ENCODE measurements at regions not wholly inside any gene's neighbourhood (a gene's known extent, or its start where the extent isn't known, plus 50 kb on each side); places are given as distances from the start of the nearest gene placed in this dataset.

DNA sequence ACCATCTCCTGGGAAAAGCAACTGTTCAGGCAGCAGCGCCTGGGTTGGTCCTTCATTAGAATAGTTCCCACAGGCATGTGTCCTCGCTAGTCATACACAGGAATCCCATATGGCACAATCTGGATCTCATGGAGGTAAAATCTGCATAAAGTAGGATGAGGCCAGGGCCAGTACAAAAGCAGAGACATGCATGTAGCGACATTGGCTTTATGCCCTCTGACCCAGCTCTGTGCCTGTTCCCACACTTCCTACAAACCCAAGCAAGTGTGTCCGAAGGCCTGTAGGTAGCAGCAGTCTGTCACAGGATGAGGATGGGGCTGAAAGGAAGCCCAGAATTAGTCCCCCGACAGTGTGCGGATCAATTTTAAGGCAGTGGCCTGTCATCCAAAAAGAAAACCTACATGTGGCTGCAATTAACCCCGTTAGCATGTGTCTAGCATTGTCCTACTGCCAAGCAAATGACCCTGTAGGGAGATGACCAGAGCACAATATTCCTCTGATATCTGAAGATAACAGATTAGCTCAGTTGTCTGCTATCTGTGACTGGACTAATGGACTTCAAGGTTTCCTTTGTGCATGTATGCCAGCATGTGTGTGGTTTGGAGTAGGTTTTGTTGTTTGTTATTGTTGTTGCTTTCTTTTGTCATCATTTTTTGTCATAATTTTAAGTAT, 178.8 kb downstream of the TMEM161B start (continued):
- TF ChIP-seq HOXB5 (CRISPR knock-in tag; IDR thresholded peaks at IDR 0.05) (no peak), FOXS1 (CRISPR knock-in tag; IDR thresholded peaks at IDR 0.05) (no peak), CBX2 (IDR thresholded peaks at IDR 0.05; ENCODE audit: borderline replicate concordance, low read depth) (no peak), MAFK (IDR thresholded peaks at IDR 0.05; ENCODE audit: partially characterized antibody) (no peak), HOXB13 (CRISPR knock-in tag; IDR thresholded peaks at IDR 0.05; ENCODE audit: low read depth) (no peak)
- TF ChIP-seq, protein P1, sequence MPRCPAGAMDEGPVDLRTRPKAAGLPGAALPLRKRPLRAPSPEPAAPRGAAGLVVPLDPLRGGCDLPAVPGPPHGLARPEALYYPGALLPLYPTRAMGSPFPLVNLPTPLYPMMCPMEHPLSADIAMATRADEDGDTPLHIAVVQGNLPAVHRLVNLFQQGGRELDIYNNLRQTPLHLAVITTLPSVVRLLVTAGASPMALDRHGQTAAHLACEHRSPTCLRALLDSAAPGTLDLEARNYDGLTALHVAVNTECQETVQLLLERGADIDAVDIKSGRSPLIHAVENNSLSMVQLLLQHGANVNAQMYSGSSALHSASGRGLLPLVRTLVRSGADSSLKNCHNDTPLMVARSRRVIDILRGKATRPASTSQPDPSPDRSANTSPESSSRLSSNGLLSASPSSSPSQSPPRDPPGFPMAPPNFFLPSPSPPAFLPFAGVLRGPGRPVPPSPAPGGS (IDR thresholded peaks at IDR 0.05), result no peak
- TF ChIP-seq, protein P2, sequence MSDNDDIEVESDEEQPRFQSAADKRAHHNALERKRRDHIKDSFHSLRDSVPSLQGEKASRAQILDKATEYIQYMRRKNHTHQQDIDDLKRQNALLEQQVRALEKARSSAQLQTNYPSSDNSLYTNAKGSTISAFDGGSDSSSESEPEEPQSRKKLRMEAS (IDR thresholded peaks at IDR 0.05), result no peak

DNA sequence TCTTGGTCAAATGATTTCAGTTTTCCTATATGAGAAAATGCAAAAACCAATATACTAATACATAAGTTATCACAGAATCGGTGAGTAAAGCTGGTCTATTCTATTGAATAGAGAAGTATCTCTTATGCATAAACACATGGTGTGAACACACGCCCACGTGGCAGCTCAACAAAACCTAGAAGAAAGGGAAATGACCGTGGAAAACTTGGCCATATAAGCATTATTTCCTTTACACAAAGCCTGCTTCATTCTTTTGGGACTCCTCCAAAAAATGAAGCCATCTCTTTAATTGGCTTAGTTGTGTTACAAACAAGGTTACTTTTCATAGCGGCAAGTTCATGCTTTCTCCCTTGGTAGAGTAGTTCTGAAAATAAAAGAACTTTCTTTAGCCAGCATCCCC, 183.2 kb downstream of the TMEM161B start:
- WGBS (ENCODE audit: missing lambda C conversion rate), result 20% methylated on average over 5 of the region's 5 CpGs
- Histone ChIP-seq H3K4me3 (no peak overlapping the region), H3K27ac (no peak overlapping the region), H3K4me2 (no peak overlapping the region), H3K9me3 (no peaks in the 10 kb centered on the region), H3K4me1 (no peaks in the 10 kb centered on the region)
- FAIRE-seq, result no peak
- no peak for DNase-seq (ENCODE audit: low read depth in 1 of 2, low spot score in 1 of 2)
- no peak for ATAC-seq
- ChIA-PET POLR2A (no interaction called here), CTCF (no interaction called here)
- no peak for TF ChIP-seq NPAS2 (CRISPR knock-in tag; IDR thresholded peaks at IDR 0.05; ENCODE audit: borderline replicate concordance)
- TF ChIP-seq NFE2L2 (conservative IDR thresholded peaks at IDR 0.05; ENCODE audit: low read length), result no peak
- TF ChIP-seq JUNB (IDR thresholded peaks at IDR 0.05), result no peak
- TF ChIP-seq BHLHE40 (IDR thresholded peaks at IDR 0.05; ENCODE audit: low read depth, low read length), result no peak
- TF ChIP-seq HOXB5 (CRISPR knock-in tag; IDR thresholded peaks at IDR 0.05), result no peak
- TF ChIP-seq TP53 (CRISPR knock-in tag; IDR thresholded peaks at IDR 0.05), result no peak
- no peak for TF ChIP-seq ZFP36 (IDR thresholded peaks at IDR 0.05; ENCODE audit: borderline replicate concordance, partially characterized antibody)
- no peak for TF ChIP-seq RARB (CRISPR knock-in tag; IDR thresholded peaks at IDR 0.05)
- TF ChIP-seq, protein P2 (IDR thresholded peaks at IDR 0.05), result no peak

DNA sequence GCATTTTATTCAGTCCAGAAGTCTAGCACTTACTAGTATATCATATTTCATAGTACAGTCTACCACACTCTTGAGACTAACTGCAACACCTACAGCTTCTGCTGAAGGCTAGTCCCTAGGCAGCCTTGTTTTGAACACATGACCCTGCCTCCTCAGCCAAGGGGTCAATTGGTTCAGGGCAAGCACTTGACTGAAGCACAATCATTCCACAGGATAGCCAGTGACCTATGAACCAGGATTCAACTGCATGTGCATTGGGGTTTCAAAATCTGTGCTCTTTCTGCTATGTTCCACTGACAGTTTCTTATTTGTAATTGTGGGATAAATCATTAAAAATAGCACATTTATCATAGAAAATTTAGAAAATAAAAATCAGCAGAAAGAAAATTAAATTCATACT, 186.8 kb downstream of the TMEM161B start:
- TF ChIP-seq TP53 (CRISPR knock-in tag; IDR thresholded peaks at IDR 0.05), result no peak
- TF ChIP-seq HDAC2 (IDR thresholded peaks at IDR 0.05), result no peak
- no peak for TF ChIP-seq HOXA7 (CRISPR knock-in tag; IDR thresholded peaks at IDR 0.05)
- no peak for TF ChIP-seq HOXB5 (CRISPR knock-in tag; IDR thresholded peaks at IDR 0.05)
- TF ChIP-seq, protein P3, sequence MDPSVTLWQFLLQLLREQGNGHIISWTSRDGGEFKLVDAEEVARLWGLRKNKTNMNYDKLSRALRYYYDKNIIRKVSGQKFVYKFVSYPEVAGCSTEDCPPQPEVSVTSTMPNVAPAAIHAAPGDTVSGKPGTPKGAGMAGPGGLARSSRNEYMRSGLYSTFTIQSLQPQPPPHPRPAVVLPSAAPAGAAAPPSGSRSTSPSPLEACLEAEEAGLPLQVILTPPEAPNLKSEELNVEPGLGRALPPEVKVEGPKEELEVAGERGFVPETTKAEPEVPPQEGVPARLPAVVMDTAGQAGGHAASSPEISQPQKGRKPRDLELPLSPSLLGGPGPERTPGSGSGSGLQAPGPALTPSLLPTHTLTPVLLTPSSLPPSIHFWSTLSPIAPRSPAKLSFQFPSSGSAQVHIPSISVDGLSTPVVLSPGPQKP (IDR thresholded peaks at IDR 0.05; ENCODE audit: low read depth, low read length), result no peak
- TF ChIP-seq, protein P2 (IDR thresholded peaks at IDR 0.05), result no peak
- no peak for TF ChIP-seq POLR2AphosphoS2 (conservative IDR thresholded peaks at IDR 0.05; ENCODE audit: low read length)
- no peak overlapping the region for H3K4me3 ChIP-seq
- H3K4me1 ChIP-seq, result no peaks in the 10 kb centered on the region
- no peak overlapping the region for H3K27ac ChIP-seq
- CTCF ChIA-PET, result no interaction called here
- DNase-seq (ENCODE audit: low read depth in 1 of 2, low spot score in 1 of 2) (no peak), ATAC-seq (no peak), FAIRE-seq (no peak)
- no peak overlapping the region for H3K4me2 ChIP-seq
- no peaks in the 10 kb centered on the region for H3K9me3 ChIP-seq
- POLR2A ChIA-PET, result no interaction called here

DNA sequence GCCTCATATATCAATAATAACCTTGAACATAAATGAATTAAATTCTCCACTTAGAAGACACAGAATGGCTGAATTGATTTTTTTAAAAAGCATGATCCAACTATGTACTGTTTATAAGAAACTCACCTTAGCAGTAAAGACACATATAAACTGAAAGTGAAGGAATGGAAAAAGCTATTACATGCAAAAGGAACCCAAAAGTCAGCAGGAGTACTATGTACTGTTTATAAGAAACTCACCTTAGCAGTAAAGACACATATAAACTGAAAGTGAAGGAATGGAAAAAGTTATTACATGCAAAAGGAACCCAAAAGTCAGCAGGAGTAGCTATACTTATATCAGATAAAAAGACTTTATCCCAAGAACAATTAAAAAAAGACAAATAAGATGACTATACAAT, 204.8 kb downstream of the TMEM161B start:
- FAIRE-seq, result no peak
- ChIA-PET CTCF (no interaction called here), POLR2A (no interaction called here)
- TF ChIP-seq RAD21 (conservative IDR thresholded peaks at IDR 0.05 in 1 of 2, IDR thresholded peaks at IDR 0.05 in 1 of 2) (no peak), SMC3 (IDR thresholded peaks at IDR 0.05) (no peak), POLR2A (IDR thresholded peaks at IDR 0.05; ENCODE audit: low read length) (no peak), CBX2 (IDR thresholded peaks at IDR 0.05; ENCODE audit: borderline replicate concordance, low read depth) (no peak), NFE2L2 (conservative IDR thresholded peaks at IDR 0.05; ENCODE audit: low read length) (no peak), MAZ (IDR thresholded peaks at IDR 0.05; ENCODE audit: borderline replicate concordance, low read depth, low read length) (no peak), CEBPB (IDR thresholded peaks at IDR 0.05) (no peak), ZFP36 (IDR thresholded peaks at IDR 0.05; ENCODE audit: borderline replicate concordance, partially characterized antibody) (no peak), HOXA7 (CRISPR knock-in tag; IDR thresholded peaks at IDR 0.05) (no peak), FOSL2 (IDR thresholded peaks at IDR 0.05) (no peak), FOSL2 (CRISPR knock-in tag; IDR thresholded peaks at IDR 0.05) (no peak), MYC (IDR thresholded peaks at IDR 0.05; ENCODE audit: borderline replicate concordance, low read length) (no peak), CBX8 (IDR thresholded peaks at IDR 0.05) (no peak), SREBF2 (IDR thresholded peaks at IDR 0.05) (no peak), JUN (IDR thresholded peaks at IDR 0.05) (no peak)
- TF ChIP-seq, protein P4, sequence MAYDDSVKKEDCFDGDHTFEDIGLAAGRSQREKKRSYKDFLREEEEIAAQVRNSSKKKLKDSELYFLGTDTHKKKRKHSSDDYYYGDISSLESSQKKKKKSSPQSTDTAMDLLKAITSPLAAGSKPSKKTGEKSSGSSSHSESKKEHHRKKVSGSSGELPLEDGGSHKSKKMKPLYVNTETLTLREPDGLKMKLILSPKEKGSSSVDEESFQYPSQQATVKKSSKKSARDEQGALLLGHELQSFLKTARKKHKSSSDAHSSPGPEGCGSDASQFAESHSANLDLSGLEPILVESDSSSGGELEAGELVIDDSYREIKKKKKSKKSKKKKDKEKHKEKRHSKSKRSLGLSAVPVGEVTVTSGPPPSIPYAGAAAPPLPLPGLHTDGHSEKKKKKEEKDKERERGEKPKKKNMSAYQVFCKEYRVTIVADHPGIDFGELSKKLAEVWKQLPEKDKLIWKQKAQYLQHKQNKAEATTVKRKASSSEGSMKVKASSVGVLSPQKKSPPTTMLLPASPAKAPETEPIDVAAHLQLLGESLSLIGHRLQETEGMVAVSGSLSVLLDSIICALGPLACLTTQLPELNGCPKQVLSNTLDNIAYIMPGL (CRISPR knock-in tag; IDR thresholded peaks at IDR 0.05; ENCODE audit: borderline replicate concordance), result no peak

More for the DNA sequence above, 204.8 kb downstream of the TMEM161B start:
- no peaks in the 10 kb centered on the region for H3K9me3 ChIP-seq
- H3K27ac ChIP-seq, result no peak overlapping the region
- ATAC-seq (no peak), DNase-seq (ENCODE audit: low read depth in 1 of 2, low spot score in 1 of 2) (no peak)
- H3K4me2 ChIP-seq, result no peak overlapping the region
- H3K4me3 ChIP-seq, result no peak overlapping the region
- no peaks in the 10 kb centered on the region for H3K4me1 ChIP-seq
